Lung (tissue), 11 donors: ENCODE measurements at regions not wholly inside any gene's neighbourhood (a gene's known extent, or its start where the extent isn't known, plus 50 kb on each side); places are given as distances from the start of the nearest gene placed in this dataset.

Source experiments
- ATAC-seq: fragments of 200-7000 bp; cut with Tn5 transposase; one replicate; pipeline ENCODE4 v1.9.1; 2020; ENCODE audit warnings: moderate number of reproducible peaks; ENCODE audit not compliant: insufficient read depth, low FRiP score
- DNase-seq, 3 donors: peaks; one replicate each; pipeline ENCODE4 v3.0.0-alpha.2; 2013 to 2017
- H3K27ac ChIP-seq, 2 donors: one replicate each; pipeline ENCODE4 v1.5.1; 2013; ENCODE audit warnings: mild to moderate bottlenecking in 2 of 2, moderate library complexity in 2 of 2, control low read depth in 1 of 2, inconsistent platforms in 1 of 2, low read depth in 1 of 2, low read length in 1 of 2
- H3K27me3 ChIP-seq, 3 donors: one replicate each; pipeline ENCODE4 v1.5.1; 2013; ENCODE audit warnings: low read length in 2 of 3; ENCODE audit not compliant: control insufficient read depth in 3 of 3, insufficient read depth in 3 of 3
- H3K36me3 ChIP-seq, 4 donors: one replicate each; pipeline ENCODE4 v1.5.1; 2013; ENCODE audit warnings: low read length in 4 of 4, mild to moderate bottlenecking in 1 of 4, moderate library complexity in 1 of 4; ENCODE audit not compliant: control insufficient read depth in 4 of 4, insufficient read depth in 4 of 4
- H3K4me1 ChIP-seq, 5 donors: one replicate each; pipeline ENCODE4 v1.5.1; 2013; ENCODE audit warnings: low read length in 5 of 5, mild to moderate bottlenecking in 2 of 5, moderate library complexity in 1 of 5; ENCODE audit not compliant: control insufficient read depth in 5 of 5, insufficient read depth in 5 of 5
- H3K4me3 ChIP-seq: one replicate; pipeline ENCODE4 v1.5.1; 2013; ENCODE audit warnings: mild to moderate bottlenecking, control low read depth, moderate library complexity
- H3K9ac ChIP-seq, 2 donors: one replicate each; pipeline ENCODE4 v1.5.1; 2013; ENCODE audit warnings: low read length in 2 of 2, control low read depth in 1 of 2; ENCODE audit not compliant: insufficient read depth in 1 of 2
- H3K9me3 ChIP-seq, 4 donors: one replicate each; pipeline ENCODE4 v1.5.1; 2013; ENCODE audit warnings: low read length in 3 of 4, mild to moderate bottlenecking in 1 of 4, moderate library complexity in 1 of 4; ENCODE audit not compliant: control insufficient read depth in 4 of 4, insufficient read depth in 3 of 4
- CTCF ChIP-seq: IDR thresholded peaks from 2 replicates; pipeline ENCODE4 v1.5.1; 2012; ENCODE audit warnings: mild to moderate bottlenecking; ENCODE audit errors: control extremely low read depth, extremely low read depth
- WGBS, 2 donors: extraction: QIAGEN DNeasy Blood & Tissue Kit; methylation state at CpG; one replicate each; pipeline ENCODE4 v1.1.7; 2013; 5-methylcytosine and 5-hydroxymethylcytosine counted together
- donor health status: control.
- donor health status: control.
- donor health status: Bipolar disorder and iron deficiency.
- donor health status: healthy.
- donor health status: DM: yes; HTN: yes; CAD: no.

- H3K27ac ChIP-seq: no peak overlapping the region
- no peaks in the 10 kb centered on the region for H3K36me3 ChIP-seq
- no peak for ATAC-seq
- H3K4me3 ChIP-seq: no peak overlapping the region
- no peak for TF ChIP-seq CTCF
- H3K27me3 ChIP-seq: no peaks in the 10 kb centered on the region
- no peak overlapping the region for H3K9ac ChIP-seq
- no peak for DNase-seq
- H3K4me1 ChIP-seq: peaks cover 0 to 6% (median 0%) of the 10 kb centered on the region in 5 donors
- 91 to 94% methylated on average over 7 of the region's 7 CpGs for WGBS, 2 donors
- H3K9me3 ChIP-seq: peaks cover 0 to 4% (median 0%) of the 10 kb centered on the region in 4 donors
These were observed 426.9 kb upstream of the ID2 start for GRCh38 chr2:8254791-8255447.

GRCh38 chr2:8255448-8255800 is 426.4 kb upstream of the ID2 start:
- H3K4me3 ChIP-seq: no peak overlapping the region
- H3K27ac ChIP-seq: no peak overlapping the region
- H3K9ac ChIP-seq: no peak overlapping the region
- peaks cover 0 to 4% (median 0%) of the 10 kb centered on the region in 4 donors for H3K9me3 ChIP-seq
- WGBS, 2 donors: 88 to 100% methylated on average over 1 of the region's 1 CpG
- no peaks in the 10 kb centered on the region for H3K27me3 ChIP-seq
- no peaks in the 10 kb centered on the region for H3K36me3 ChIP-seq
- DNase-seq (no peak), ATAC-seq (no peak)
- no peak for TF ChIP-seq CTCF
- H3K4me1 ChIP-seq: peaks cover 0 to 6% (median 0%) of the 10 kb centered on the region in 5 donors

- H3K9me3 ChIP-seq: no peaks in the 10 kb centered on the region
- no peak overlapping the region for H3K9ac ChIP-seq
- peaks cover 0 to 14% (median 2%) of the 10 kb centered on the region in 5 donors for H3K4me1 ChIP-seq
- no peaks in the 10 kb centered on the region for H3K36me3 ChIP-seq
- no peak for DNase-seq
- ATAC-seq: no peak
- no peak overlapping the region for H3K4me3 ChIP-seq
- no peaks in the 10 kb centered on the region for H3K27me3 ChIP-seq
- 82 to 84% methylated on average over 6 of the region's 6 CpGs for WGBS, 2 donors
- no peak for TF ChIP-seq CTCF
- H3K27ac ChIP-seq: no peak overlapping the region
These were observed 425.0 kb upstream of the ID2 start for GRCh38 chr2:8256905-8257304.

GRCh38 chr2:8257502-8257901 is 424.4 kb upstream of the ID2 start:
- TF ChIP-seq CTCF: no peak
- Histone ChIP-seq H3K27ac (no peak overlapping the region), H3K4me1 (peaks cover 0 to 15% (median 7%) of the 10 kb centered on the region in 5 donors), H3K9ac (no peak overlapping the region), H3K27me3 (no peaks in the 10 kb centered on the region), H3K9me3 (no peaks in the 10 kb centered on the region), H3K36me3 (no peaks in the 10 kb centered on the region), H3K4me3 (no peak overlapping the region)
- WGBS, 2 donors: 69 to 76% methylated on average over 4 of the region's 4 CpGs
- DNase-seq: peak in 1 of 3 donors; percentile 74
- ATAC-seq: no peak
